SK-N-MC (cell line): ENCODE measurements at regions not wholly inside any gene's neighbourhood (a gene's known extent, or its start where the extent isn't known, plus 50 kb on each side); places are given as distances from the start of the nearest gene placed in this dataset.

ENCODE experiments used
- EZH2 ChIP-seq: fragments of 200-600 bp; sonication (generic); IDR thresholded peaks from one replicate; pipeline ENCODE4 v1.6.1; 2017; ENCODE audit warnings: antibody characterized with exemption
- FOXP2 ChIP-seq: optimal IDR thresholded peaks from 2 replicates; pipeline ENCODE3; 2011; ENCODE audit warnings: mild to moderate bottlenecking, moderate library complexity; ENCODE audit not compliant: insufficient read depth; ENCODE audit errors: extremely low read length, control extremely low read depth
- POLR2AphosphoS5 ChIP-seq: IDR thresholded peaks from 2 replicates; pipeline ENCODE4 v1.6.1; 2012; ENCODE audit warnings: mild to moderate bottlenecking, low read depth, low read length, borderline replicate concordance

GRCh38 chr4:127559981-127560380, 72.8 kb upstream of the INTU start:
- TF ChIP-seq POLR2AphosphoS5 (no peak), EZH2 (no peak), FOXP2 (no peak)
